HepG2 (cell line): ENCODE measurements at regions not wholly inside any gene's neighbourhood (a gene's known extent, or its start where the extent isn't known, plus 50 kb on each side); places are given as distances from the start of the nearest gene placed in this dataset.

ENCODE experiments used
- ATAC-seq: fragments of 200-7000 bp; cut with Tn5 transposase; 3 replicates; pipeline ENCODE4 v1.9.1; 2020; ENCODE audit warnings: mild to moderate bottlenecking, moderate library complexity
- BruUV-seq: library from RNA; stranded (reverse); fragments of 400-500 nt; replicated peaks from 2 replicates; lab custom pipeline; 2021; lab: Mats Ljungman, UMichigan
- CTCF ChIA-PET: fragments of 300-600 bp; formaldehyde crosslinking; extraction: SDS; loops from one replicate; lab custom pipeline; 2021; ENCODE audit warnings: low total read pairs, inconsistent platforms, low intra/inter-chr PET ratio; lab: Yijun Ruan, JAX
- POLR2A ChIA-PET: fragments of 350-600 bp; sonication (Branson Sonifier 250); formaldehyde crosslinking; loops from one replicate; lab custom pipeline; 2020; ENCODE audit warnings: antibody characterized with exemption, inconsistent platforms; lab: Yijun Ruan, JAX
- DNase-seq: peaks from one replicate; pipeline ENCODE4 v3.0.0-alpha.2; 2015; ENCODE audit warnings: low spot score
- FAIRE-seq: peaks from 3 replicates; lab custom pipeline; 2011; peaks lifted over from hg19 to GRCh38; lab: Jason Lieb, UNC
- H2AFZ ChIP-seq: one replicate; pipeline ENCODE4 v1.6.1; 2011; ENCODE audit warnings: low read length, inconsistent platforms
- H3K27ac ChIP-seq: fragments of 300-600 bp; 3 replicates; pipeline ENCODE4 v1.8.0; 2011; ENCODE audit warnings: mixed run types, mild to moderate bottlenecking, mixed read lengths, low read length, inconsistent platforms; ENCODE audit not compliant: insufficient read depth; ENCODE audit errors: extremely low read length
- H3K27me3 ChIP-seq, 2 experiments: fragments of 200-600 bp in 1 of 2; 2 replicates in 1 of 2; 3 replicates in 1 of 2; pipeline versions ENCODE4 v1.6.0 to v1.8.0; 2011; ENCODE audit warnings: low read length in 2 of 2, mild to moderate bottlenecking in 2 of 2, moderate library complexity in 2 of 2, inconsistent platforms in 1 of 2; ENCODE audit not compliant: insufficient read depth in 2 of 2, control insufficient read depth in 1 of 2
- H3K36me3 ChIP-seq, 2 experiments: fragments of 200-600 bp in 1 of 2; replicated peaks in 1 of 2; 2 replicates in 1 of 2; 3 replicates in 1 of 2; pipeline versions ENCODE4 v1.5.1 to v1.8.0; 2011; ENCODE audit warnings: low read length in 2 of 2, inconsistent platforms in 1 of 2; ENCODE audit not compliant: insufficient read depth in 2 of 2, control insufficient read depth in 1 of 2
- H3K4me1 ChIP-seq: 2 replicates; pipeline ENCODE4 v1.5.1; 2012; ENCODE audit warnings: low read length, inconsistent platforms; ENCODE audit not compliant: insufficient read depth
- H3K4me2 ChIP-seq: 2 replicates; pipeline ENCODE4 v1.6.0; 2011; ENCODE audit warnings: low read depth, low read length, inconsistent platforms
- H3K4me3 ChIP-seq, 3 experiments: fragments of 200-600 bp in 1 of 3; sonication (generic), shearing (Covaris generic) in 1 of 3; replicated peaks in 1 of 3; 2 replicates each; pipeline ENCODE4 v1.5.1; 2011 to 2016; ENCODE audit warnings: low read length in 3 of 3, inconsistent platforms in 2 of 3, low read depth in 2 of 3, mild to moderate bottlenecking in 2 of 3, control low read depth in 1 of 3, mixed read lengths in 1 of 3; ENCODE audit not compliant: insufficient read depth in 1 of 3
- H3K79me2 ChIP-seq: one replicate; pipeline ENCODE4 v1.6.1; 2011; ENCODE audit warnings: low read length, inconsistent platforms; ENCODE audit not compliant: insufficient read depth
- H3K9ac ChIP-seq: 2 replicates; pipeline ENCODE4 v1.6.0; 2011; ENCODE audit warnings: mild to moderate bottlenecking, low read depth, low read length, inconsistent platforms; ENCODE audit not compliant: insufficient read depth
- H3K9me3 ChIP-seq: 2 replicates; pipeline ENCODE4 v1.5.1; 2012; ENCODE audit warnings: mild to moderate bottlenecking, low read length
- H4K20me1 ChIP-seq: 2 replicates; pipeline ENCODE4 v1.6.0; 2011; ENCODE audit warnings: inconsistent platforms, mild to moderate bottlenecking, low read length, moderate library complexity; ENCODE audit not compliant: insufficient read depth
- FIP1L1 ChIP-seq: fragments of 200-400 bp; formaldehyde crosslinking; IDR thresholded peaks from 2 replicates; pipeline ENCODE4 v1.6.1; 2018; ENCODE audit warnings: low read depth, mild to moderate bottlenecking, low read length, moderate library complexity, borderline replicate concordance; ENCODE audit not compliant: insufficient read depth
- HMGXB4 ChIP-seq, 2 experiments: sonication (generic) in 1 of 2; formaldehyde crosslinking in 1 of 2; IDR thresholded peaks; 2 replicates each; pipeline versions ENCODE4 v1.4.0 to v1.6.1; 2018 to 2020; ENCODE audit warnings: missing genetic modification reagents in 2 of 2, borderline replicate concordance in 1 of 2, low read depth in 1 of 2, mild to moderate bottlenecking in 1 of 2, missing biosample characterization in 1 of 2
- MED8 ChIP-seq: sonication (generic); formaldehyde crosslinking; IDR thresholded peaks from 2 replicates; pipeline ENCODE4 v1.8.1; 2023; ENCODE audit warnings: mild to moderate bottlenecking, missing genetic modification reagents; ENCODE audit not compliant: insufficient replicate concordance
- PAX8 ChIP-seq: sonication (generic); formaldehyde crosslinking; IDR thresholded peaks from 2 replicates; pipeline ENCODE4 v1.8.0; 2022; ENCODE audit warnings: mild to moderate bottlenecking, missing genetic modification reagents, borderline replicate concordance
- POLR2AphosphoS2 ChIP-seq: IDR thresholded peaks from 2 replicates; pipeline ENCODE4 v1.6.1; 2011; ENCODE audit warnings: low read depth, low read length, improper control_type of control experiment
- ZBTB39 ChIP-seq: sonication (generic); formaldehyde crosslinking; IDR thresholded peaks from 2 replicates; pipeline ENCODE4 v1.5.0; 2020; ENCODE audit warnings: missing genetic modification reagents
- ZNF205 ChIP-seq: IDR thresholded peaks from 2 replicates; pipeline ENCODE4 v1.6.1; 2018; ENCODE audit warnings: missing biosample characterization, missing genetic modification reagents
- ZSCAN12 ChIP-seq: sonication (generic); formaldehyde crosslinking; IDR thresholded peaks from 2 replicates; pipeline ENCODE4 v1.9.0; 2021; ENCODE audit warnings: mild to moderate bottlenecking, missing genetic modification reagents
- WGBS: methylation state at CpG from one replicate; pipeline ENCODE4 v1.1.6; 2017; ENCODE audit warnings: low lambda C conversion rate; 5-methylcytosine and 5-hydroxymethylcytosine counted together
- in situ Hi-C: cut with HindIII; loops from 2 replicates; pipeline ENCODE4 v1.10.0; 2017; ENCODE audit warnings: low pct_unique_long_range_greater_than_20kb; ENCODE audit not compliant: extremely low pct_ligation_motif_present
- intact Hi-C: fragments of 100-400 bp; cut with micrococcal nuclease; formaldehyde crosslinking; loops from one replicate; pipeline ENCODE4 v1.10.0; 2022; ENCODE audit not compliant: unreplicated experiment
- TF ChIP-seq, protein P1 (sequence below): sonication (generic); formaldehyde crosslinking; IDR thresholded peaks from 2 replicates; pipeline ENCODE4 v1.8.0; 2022; ENCODE audit warnings: mild to moderate bottlenecking, missing genetic modification reagents; ENCODE audit not compliant: insufficient replicate concordance
- TF ChIP-seq, protein P2 (sequence below): sonication (generic); formaldehyde crosslinking; IDR thresholded peaks from 2 replicates; pipeline ENCODE4 v1.5.0; 2020; ENCODE audit warnings: mild to moderate bottlenecking, missing genetic modification reagents, moderate library complexity
- TF ChIP-seq, protein P3 (sequence below): IDR thresholded peaks from 2 replicates; pipeline ENCODE4 v1.6.1; 2016; ENCODE audit warnings: low read depth, control low read depth
- TF ChIP-seq, protein P4 (sequence below): sonication (generic); formaldehyde crosslinking; IDR thresholded peaks from 2 replicates; pipeline ENCODE4 v1.8.1; 2023; ENCODE audit warnings: mild to moderate bottlenecking, missing genetic modification reagents, borderline replicate concordance

DNA sequence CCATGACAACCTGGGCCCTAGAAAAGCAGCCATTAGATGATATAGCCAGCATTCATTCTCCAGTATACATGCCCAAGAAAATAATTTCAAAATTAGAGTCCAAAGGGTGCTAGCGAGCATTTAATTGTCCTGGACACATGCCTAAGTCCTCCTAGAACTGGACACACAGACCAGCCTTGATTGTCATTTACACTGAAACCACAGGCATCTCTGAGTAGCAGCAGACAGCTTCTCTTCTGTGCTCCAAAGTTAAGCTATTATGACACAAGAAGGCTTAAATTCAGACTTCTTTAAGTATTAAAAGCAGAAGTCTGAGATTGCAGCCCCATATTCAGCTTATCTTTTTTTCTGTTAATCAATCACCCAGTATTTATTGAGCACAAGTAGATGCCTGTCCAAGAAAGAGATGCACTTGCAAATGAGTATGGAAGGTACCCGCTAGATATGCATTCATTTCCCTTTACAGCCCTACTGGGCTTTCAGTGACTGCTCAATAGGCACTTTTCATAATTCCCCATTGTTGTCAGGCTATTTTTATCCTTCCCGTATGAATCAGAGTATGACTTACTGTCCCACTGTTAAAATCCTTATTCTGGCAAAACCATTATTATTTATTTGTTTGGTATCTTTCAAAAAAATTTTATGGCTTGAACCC, 374.1 kb downstream of the FBXW7 start:
- POLR2A ChIA-PET: no interaction called here
- FAIRE-seq (no peak), DNase-seq (no peak), ATAC-seq (no peak)
- CTCF ChIA-PET: no interaction called here
- no peaks in the 10 kb centered on the region for H3K79me2 ChIP-seq
- no TSS peak for BruUV-seq
- H2AFZ ChIP-seq: no peak overlapping the region
- H3K36me3 ChIP-seq: no peaks in the 10 kb centered on the region
- H3K27ac ChIP-seq: no peak overlapping the region
- no peaks in the 10 kb centered on the region for H3K9me3 ChIP-seq
- no peaks in the 10 kb centered on the region for H4K20me1 ChIP-seq
- no peak overlapping the region for H3K4me2 ChIP-seq
- WGBS: 32% methylated on average over 3 of the region's 3 CpGs
- intact Hi-C loops: no loop called here
- no peaks in the 10 kb centered on the region for H3K4me1 ChIP-seq
- H3K9ac ChIP-seq: no peak overlapping the region
- in situ Hi-C loops: no loop called here
- H3K27me3 ChIP-seq: no peaks in the 10 kb centered on the region; a peak in 2 of 5 replicates
- no peak overlapping the region for H3K4me3 ChIP-seq
- TF ChIP-seq, protein P1, sequence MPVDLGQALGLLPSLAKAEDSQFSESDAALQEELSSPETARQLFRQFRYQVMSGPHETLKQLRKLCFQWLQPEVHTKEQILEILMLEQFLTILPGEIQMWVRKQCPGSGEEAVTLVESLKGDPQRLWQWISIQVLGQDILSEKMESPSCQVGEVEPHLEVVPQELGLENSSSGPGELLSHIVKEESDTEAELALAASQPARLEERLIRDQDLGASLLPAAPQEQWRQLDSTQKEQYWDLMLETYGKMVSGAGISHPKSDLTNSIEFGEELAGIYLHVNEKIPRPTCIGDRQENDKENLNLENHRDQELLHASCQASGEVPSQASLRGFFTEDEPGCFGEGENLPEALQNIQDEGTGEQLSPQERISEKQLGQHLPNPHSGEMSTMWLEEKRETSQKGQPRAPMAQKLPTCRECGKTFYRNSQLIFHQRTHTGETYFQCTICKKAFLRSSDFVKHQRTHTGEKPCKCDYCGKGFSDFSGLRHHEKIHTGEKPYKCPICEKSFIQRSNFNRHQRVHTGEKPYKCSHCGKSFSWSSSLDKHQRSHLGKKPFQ: no peak
- TF ChIP-seq, protein P2, sequence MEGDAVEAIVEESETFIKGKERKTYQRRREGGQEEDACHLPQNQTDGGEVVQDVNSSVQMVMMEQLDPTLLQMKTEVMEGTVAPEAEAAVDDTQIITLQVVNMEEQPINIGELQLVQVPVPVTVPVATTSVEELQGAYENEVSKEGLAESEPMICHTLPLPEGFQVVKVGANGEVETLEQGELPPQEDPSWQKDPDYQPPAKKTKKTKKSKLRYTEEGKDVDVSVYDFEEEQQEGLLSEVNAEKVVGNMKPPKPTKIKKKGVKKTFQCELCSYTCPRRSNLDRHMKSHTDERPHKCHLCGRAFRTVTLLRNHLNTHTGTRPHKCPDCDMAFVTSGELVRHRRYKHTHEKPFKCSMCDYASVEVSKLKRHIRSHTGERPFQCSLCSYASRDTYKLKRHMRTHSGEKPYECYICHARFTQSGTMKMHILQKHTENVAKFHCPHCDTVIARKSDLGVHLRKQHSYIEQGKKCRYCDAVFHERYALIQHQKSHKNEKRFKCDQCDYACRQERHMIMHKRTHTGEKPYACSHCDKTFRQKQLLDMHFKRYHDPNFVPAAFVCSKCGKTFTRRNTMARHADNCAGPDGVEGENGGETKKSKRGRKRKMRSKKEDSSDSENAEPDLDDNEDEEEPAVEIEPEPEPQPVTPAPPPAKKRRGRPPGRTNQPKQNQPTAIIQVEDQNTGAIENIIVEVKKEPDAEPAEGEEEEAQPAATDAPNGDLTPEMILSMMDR (CRISPR knock-in tag): no peak
- no peak for TF ChIP-seq MED8 (CRISPR knock-in tag)
- no peak for TF ChIP-seq PAX8 (CRISPR knock-in tag)
- no peak for TF ChIP-seq ZBTB39 (CRISPR knock-in tag)
- TF ChIP-seq POLR2AphosphoS2: no peak
- TF ChIP-seq, protein P3, sequence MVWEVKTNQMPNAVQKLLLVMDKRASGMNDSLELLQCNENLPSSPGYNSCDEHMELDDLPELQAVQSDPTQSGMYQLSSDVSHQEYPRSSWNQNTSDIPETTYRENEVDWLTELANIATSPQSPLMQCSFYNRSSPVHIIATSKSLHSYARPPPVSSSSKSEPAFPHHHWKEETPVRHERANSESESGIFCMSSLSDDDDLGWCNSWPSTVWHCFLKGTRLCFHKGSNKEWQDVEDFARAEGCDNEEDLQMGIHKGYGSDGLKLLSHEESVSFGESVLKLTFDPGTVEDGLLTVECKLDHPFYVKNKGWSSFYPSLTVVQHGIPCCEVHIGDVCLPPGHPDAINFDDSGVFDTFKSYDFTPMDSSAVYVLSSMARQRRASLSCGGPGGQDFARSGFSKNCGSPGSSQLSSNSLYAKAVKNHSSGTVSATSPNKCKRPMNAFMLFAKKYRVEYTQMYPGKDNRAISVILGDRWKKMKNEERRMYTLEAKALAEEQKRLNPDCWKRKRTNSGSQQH (CRISPR knock-in tag): no peak
- no peak for TF ChIP-seq HMGXB4 (CRISPR knock-in tag; IDR thresholded peaks at IDR 0.05; ENCODE audit: borderline replicate concordance in 1 of 2, low read depth in 1 of 2)
- no peak for TF ChIP-seq ZNF205 (CRISPR knock-in tag)
- TF ChIP-seq, protein P4, sequence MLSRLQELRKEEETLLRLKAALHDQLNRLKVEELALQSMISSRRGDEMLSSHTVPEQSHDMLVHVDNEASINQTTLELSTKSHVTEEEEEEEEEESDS: no peak
- TF ChIP-seq FIP1L1: no peak
- no peak for TF ChIP-seq ZSCAN12 (CRISPR knock-in tag)
